DOHH2 (cell line): ENCODE measurements at regions not wholly inside any gene's neighbourhood (a gene's known extent, or its start where the extent isn't known, plus 50 kb on each side); places are given as distances from the start of the nearest gene placed in this dataset.

Experiments used
- H3F3A ChIP-seq: fragments of 200-600 bp; sonication (generic), shearing (Covaris generic); 2 replicates; pipeline ENCODE4 v1.6.0; 2016; ENCODE audit warnings: antibody characterized with exemption, mild to moderate bottlenecking; ENCODE audit not compliant: control insufficient read depth, insufficient read depth
- H3K27ac ChIP-seq: fragments of 200-600 bp; sonication (generic); 2 replicates; pipeline ENCODE4 v1.5.1; 2014; ENCODE audit warnings: low read depth, mild to moderate bottlenecking, low read length, moderate library complexity
- H3K27me3 ChIP-seq: fragments of 200-600 bp; sonication (generic); 2 replicates; pipeline ENCODE4 v1.6.1; 2014; ENCODE audit warnings: mild to moderate bottlenecking, low read length, mixed read lengths; ENCODE audit not compliant: control insufficient read depth
- H3K36me3 ChIP-seq: fragments of 200-600 bp; sonication (generic); 2 replicates; pipeline ENCODE4 v1.6.1; 2014; ENCODE audit warnings: mild to moderate bottlenecking, low read length, moderate library complexity, mixed read lengths; ENCODE audit not compliant: control insufficient read depth
- H3K4me1 ChIP-seq: fragments of 200-600 bp; sonication (generic); 2 replicates; pipeline ENCODE4 v1.6.1; 2014; ENCODE audit warnings: mild to moderate bottlenecking, low read length, mixed read lengths; ENCODE audit not compliant: control insufficient read depth
- H3K4me2 ChIP-seq: fragments of 200-600 bp; sonication (generic); 2 replicates; pipeline ENCODE4 v1.6.0; 2014; ENCODE audit warnings: mild to moderate bottlenecking, low read length, moderate library complexity
- H3K4me3 ChIP-seq: fragments of 200-600 bp; sonication (generic); 2 replicates; pipeline ENCODE4 v1.5.1; 2014; ENCODE audit warnings: mild to moderate bottlenecking, low read length, mixed read lengths
- H3K79me2 ChIP-seq: fragments of 200-600 bp; sonication (generic); 2 replicates; pipeline ENCODE4 v1.6.1; 2014; ENCODE audit warnings: mild to moderate bottlenecking, low read length, mixed read lengths; ENCODE audit not compliant: control insufficient read depth
- H3K9me2 ChIP-seq: fragments of 200-600 bp; sonication (generic); replicated peaks from 2 replicates; pipeline ENCODE4 v1.6.1; 2014; ENCODE audit warnings: mild to moderate bottlenecking, low read length, mixed read lengths; ENCODE audit not compliant: control insufficient read depth
- H3K9me3 ChIP-seq: fragments of 200-600 bp; sonication (generic); 2 replicates; pipeline ENCODE4 v1.6.1; 2014; ENCODE audit warnings: antibody characterized with exemption, low read length, mixed read lengths; ENCODE audit not compliant: control insufficient read depth, insufficient read depth
- H4K20me1 ChIP-seq: fragments of 200-600 bp; sonication (generic); 2 replicates; pipeline ENCODE4 v1.6.0; 2014; ENCODE audit warnings: low read depth, mild to moderate bottlenecking, antibody characterized with exemption, low read length, moderate library complexity; ENCODE audit not compliant: control insufficient read depth, insufficient read depth
- EZH2phosphoT487 ChIP-seq: fragments of 200-600 bp; sonication (generic); IDR thresholded peaks from 2 replicates; pipeline ENCODE4 v1.6.1; 2017; ENCODE audit warnings: borderline replicate concordance, mild to moderate bottlenecking, antibody characterized with exemption, low read length, moderate library complexity, mixed read lengths
- TF ChIP-seq, protein P1 (sequence below): fragments of 200-600 bp; sonication (generic); IDR thresholded peaks from one replicate; pipeline ENCODE4 v1.5.1; 2014; ENCODE audit warnings: antibody characterized with exemption, mild to moderate bottlenecking, low read depth, low read length; ENCODE audit not compliant: poor library complexity, severe bottlenecking

DNA sequence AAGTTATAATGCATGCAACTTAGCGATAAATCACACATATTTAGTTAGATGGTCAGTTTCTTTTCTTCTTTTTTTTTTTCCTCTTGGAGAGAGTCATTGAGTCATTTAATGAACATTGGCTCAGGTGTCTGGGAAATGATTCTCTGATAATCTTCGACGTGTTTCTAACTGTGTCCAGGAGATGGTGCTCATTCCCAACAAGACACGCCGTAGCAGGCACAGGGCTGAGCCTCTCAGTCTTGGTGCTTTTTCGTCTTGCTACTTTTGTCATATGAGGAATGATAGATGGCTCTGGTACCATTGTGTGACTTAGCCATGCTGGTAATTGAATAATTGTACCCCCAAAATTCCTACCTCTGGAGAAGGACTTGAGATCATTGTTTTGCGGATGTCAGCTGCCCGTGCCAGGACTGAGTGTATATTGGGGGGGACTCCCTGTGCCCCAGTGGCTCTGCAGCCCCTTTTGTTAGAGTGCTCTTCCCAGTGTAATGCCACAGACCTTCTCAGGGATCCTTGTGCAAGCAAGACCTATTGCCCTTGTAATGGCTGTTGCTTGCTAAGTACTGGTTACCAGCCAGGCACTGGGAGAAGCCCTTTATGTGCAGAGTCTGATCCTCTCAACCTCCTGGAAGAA lies 107.6 kb upstream of the CYRIA start:
- Histone ChIP-seq H3K36me3 (no peaks in the 10 kb centered on the region), H3K4me2 (no peak overlapping the region), H3K9me2 (no peaks in the 10 kb centered on the region), H3K9me3 (no peaks in the 10 kb centered on the region), H3K79me2 (no peaks in the 10 kb centered on the region), H4K20me1 (no peaks in the 10 kb centered on the region), H3F3A (no peaks in the 10 kb centered on the region), H3K27ac (no peak overlapping the region), H3K4me1 (peaks cover 4% of the 10 kb centered on the region; the same call in 1 of the 2 replicates), H3K4me3 (no peak overlapping the region), H3K27me3 (no peaks in the 10 kb centered on the region)
- TF ChIP-seq, protein P1, sequence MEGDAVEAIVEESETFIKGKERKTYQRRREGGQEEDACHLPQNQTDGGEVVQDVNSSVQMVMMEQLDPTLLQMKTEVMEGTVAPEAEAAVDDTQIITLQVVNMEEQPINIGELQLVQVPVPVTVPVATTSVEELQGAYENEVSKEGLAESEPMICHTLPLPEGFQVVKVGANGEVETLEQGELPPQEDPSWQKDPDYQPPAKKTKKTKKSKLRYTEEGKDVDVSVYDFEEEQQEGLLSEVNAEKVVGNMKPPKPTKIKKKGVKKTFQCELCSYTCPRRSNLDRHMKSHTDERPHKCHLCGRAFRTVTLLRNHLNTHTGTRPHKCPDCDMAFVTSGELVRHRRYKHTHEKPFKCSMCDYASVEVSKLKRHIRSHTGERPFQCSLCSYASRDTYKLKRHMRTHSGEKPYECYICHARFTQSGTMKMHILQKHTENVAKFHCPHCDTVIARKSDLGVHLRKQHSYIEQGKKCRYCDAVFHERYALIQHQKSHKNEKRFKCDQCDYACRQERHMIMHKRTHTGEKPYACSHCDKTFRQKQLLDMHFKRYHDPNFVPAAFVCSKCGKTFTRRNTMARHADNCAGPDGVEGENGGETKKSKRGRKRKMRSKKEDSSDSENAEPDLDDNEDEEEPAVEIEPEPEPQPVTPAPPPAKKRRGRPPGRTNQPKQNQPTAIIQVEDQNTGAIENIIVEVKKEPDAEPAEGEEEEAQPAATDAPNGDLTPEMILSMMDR, result peak; percentile 63
- TF ChIP-seq EZH2phosphoT487, result no peak

DNA sequence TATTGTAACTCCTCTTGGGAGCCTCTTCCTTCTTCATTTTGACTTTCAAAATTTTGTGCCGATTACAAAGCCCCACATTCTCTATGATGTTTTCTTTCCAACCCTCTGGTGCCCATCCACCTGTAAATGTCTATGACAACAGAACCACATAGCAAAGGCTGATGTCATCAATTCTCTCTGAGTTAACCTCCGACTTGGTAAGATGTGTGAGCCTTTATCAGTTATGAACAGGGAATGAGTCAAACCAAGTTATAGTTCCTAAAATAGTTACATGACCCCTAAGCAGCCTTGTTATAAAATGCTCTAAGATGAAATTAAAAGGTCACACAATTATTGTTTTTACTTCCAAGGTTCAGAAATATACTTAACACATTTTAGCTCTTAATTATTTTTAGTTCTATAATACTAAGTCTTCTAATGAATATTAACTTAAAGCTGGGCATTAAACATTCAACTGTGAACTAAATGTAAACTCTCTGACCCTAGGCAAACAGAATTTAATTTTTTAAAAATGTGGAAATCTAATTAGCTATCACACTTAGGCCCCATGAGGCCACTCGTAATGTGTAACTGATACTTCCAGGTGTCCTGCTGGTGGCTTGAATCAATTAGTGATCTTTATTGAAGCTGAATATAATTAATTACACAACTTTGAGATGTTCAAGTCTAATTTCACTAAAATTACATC lies 102.3 kb upstream of the CYRIA start:
- Histone ChIP-seq H3F3A (no peaks in the 10 kb centered on the region), H4K20me1 (no peaks in the 10 kb centered on the region), H3K27ac (no peak overlapping the region), H3K9me3 (no peaks in the 10 kb centered on the region), H3K79me2 (no peaks in the 10 kb centered on the region), H3K4me3 (no peak overlapping the region), H3K4me1 (peaks cover 10% of the 10 kb centered on the region), H3K9me2 (no peaks in the 10 kb centered on the region), H3K27me3 (no peaks in the 10 kb centered on the region), H3K36me3 (no peaks in the 10 kb centered on the region), H3K4me2 (no peak overlapping the region)
- TF ChIP-seq, protein P1, result no peak

GRCh38 chr2:16765356-16765755 lies 99.7 kb upstream of the CYRIA start:
- Histone ChIP-seq H3F3A (no peaks in the 10 kb centered on the region), H3K4me3 (no peak overlapping the region), H3K27ac (no peak overlapping the region), H3K4me2 (no peak overlapping the region), H3K27me3 (no peaks in the 10 kb centered on the region), H3K79me2 (no peaks in the 10 kb centered on the region), H3K9me3 (no peaks in the 10 kb centered on the region), H3K36me3 (no peaks in the 10 kb centered on the region), H4K20me1 (no peaks in the 10 kb centered on the region), H3K9me2 (no peaks in the 10 kb centered on the region), H3K4me1 (peaks cover 10% of the 10 kb centered on the region)
- TF ChIP-seq EZH2phosphoT487, result no peak
- TF ChIP-seq, protein P1, result no peak
